ENCODE measurements at regions not wholly inside any gene's neighbourhood (a gene's known extent, or its start where the extent isn't known, plus 50 kb on each side); places are given as distances from the start of the nearest gene placed in this dataset.
A peak's percentile ranks its signal among the peaks of the same experiment; 100 is the strongest.
"Not testable (repeated sequence)": the region's sequence is repeated elsewhere in the genome, so short reads cannot be mapped to it uniquely, and the experiment has no call there.

GRCh38 chr1:121006826-121007225 lies 117.3 kb downstream of the PPIAL4A start:
- DNase-seq: not testable (repeated sequence)

- not testable (repeated sequence) for DNase-seq
Measured at GRCh38 chr1:121007755-121008154, 118.2 kb downstream of the PPIAL4A start.

- DNase-seq: not testable (repeated sequence)
Measured at GRCh38 chr1:121008512-121009215, 119.1 kb downstream of the PPIAL4A start.

- DNase-seq: peak in 2 of 5 donors; percentile 5 to 22
Measured at GRCh38 chr1:121009216-121010057, 119.9 kb downstream of the PPIAL4A start.

- not testable (repeated sequence) for DNase-seq
Measured at GRCh38 chr1:121010141-121010540, 120.6 kb downstream of the PPIAL4A start.

- DNase-seq: not testable (repeated sequence)
Measured at GRCh38 chr1:121013181-121013580, 123.6 kb downstream of the PPIAL4A start.

- DNase-seq: peak in 1 of 5 donors; percentile 36
Measured at GRCh38 chr1:121016182-121017028, 126.8 kb downstream of the PPIAL4A start.

- DNase-seq: not testable (repeated sequence)
Measured at GRCh38 chr1:121019715-121020349, 130.3 kb downstream of the PPIAL4A start.

GRCh38 chr1:121020350-121021236 lies 131.0 kb downstream of the PPIAL4A start:
- peak in 3 of 5 donors; percentile 10 to 15 (median 11) for DNase-seq

- DNase-seq: not testable (repeated sequence)
Measured at GRCh38 chr1:121021716-121022115, 132.1 kb downstream of the PPIAL4A start.

GRCh38 chr1:121032878-121033494 lies 143.4 kb downstream of the PPIAL4A start:
- DNase-seq: not testable (repeated sequence)

GRCh38 chr1:121036792-121037191 lies 147.2 kb downstream of the PPIAL4A start:
- DNase-seq: not testable (repeated sequence)

GRCh38 chr1:121040974-121041373 lies 143.2 kb downstream of the FAM72B start:
- not testable (repeated sequence) for DNase-seq

- not testable (repeated sequence) for DNase-seq
Measured at GRCh38 chr1:121041497-121041896, 142.6 kb downstream of the FAM72B start.

GRCh38 chr1:121042882-121043281 lies 141.3 kb downstream of the FAM72B start:
- DNase-seq: not testable (repeated sequence)

- peak in 1 of 5 donors; percentile 32 for DNase-seq
Measured at GRCh38 chr1:121048293-121048752, 135.8 kb downstream of the FAM72B start.

- DNase-seq: not testable (repeated sequence)
Measured at GRCh38 chr1:121048769-121049443, 135.2 kb downstream of the FAM72B start.

- not testable (repeated sequence) for DNase-seq
Measured at GRCh38 chr1:121050097-121050496, 134.0 kb downstream of the FAM72B start.

- not testable (repeated sequence) for DNase-seq
Measured at GRCh38 chr1:121051161-121051790, 132.9 kb downstream of the FAM72B start.

Measured in T-helper 1 cell (primary cell).